Cardiac muscle cell (in vitro differentiated cells and primary cell): ENCODE measurements at regions not wholly inside any gene's neighbourhood (a gene's known extent, or its start where the extent isn't known, plus 50 kb on each side); places are given as distances from the start of the nearest gene placed in this dataset.

Experiments
- DNase-seq, 2 donors: peaks; one replicate each; pipeline versions ENCODE4 v3.0.0 to v3.0.0-alpha.2; 2010 to 2017; ENCODE audit warnings: low read depth in 1 of 2, low spot score in 1 of 2
- H3K27ac ChIP-seq: fragments of 200-600 bp; sonication (generic); 2 replicates; pipeline ENCODE4 v1.5.1; 2016
- H3K27me3 ChIP-seq: fragments of 200-600 bp; sonication (generic); 2 replicates; pipeline ENCODE4 v1.6.0; 2016; ENCODE audit warnings: control low read depth
- H3K36me3 ChIP-seq: fragments of 200-600 bp; sonication (generic); 2 replicates; pipeline ENCODE4 v1.5.1; 2016; ENCODE audit warnings: control low read depth
- H3K4me1 ChIP-seq: fragments of 200-600 bp; sonication (generic); 2 replicates; pipeline ENCODE4 v1.8.1; 2017; ENCODE audit warnings: low read depth, mild to moderate bottlenecking, mixed run types
- H3K4me3 ChIP-seq: fragments of 200-600 bp; sonication (generic); 2 replicates; pipeline ENCODE4 v1.5.1; 2016; ENCODE audit warnings: mild to moderate bottlenecking
- H3K9me3 ChIP-seq: fragments of 200-600 bp; sonication (generic); 2 replicates; pipeline ENCODE4 v1.5.1; 2017; ENCODE audit warnings: low read depth, mild to moderate bottlenecking, control low read depth
- CTCF ChIP-seq: IDR thresholded peaks from 2 replicates; pipeline ENCODE4 v1.5.1; 2012; ENCODE audit warnings: low read depth, mild to moderate bottlenecking, low read length

DNA sequence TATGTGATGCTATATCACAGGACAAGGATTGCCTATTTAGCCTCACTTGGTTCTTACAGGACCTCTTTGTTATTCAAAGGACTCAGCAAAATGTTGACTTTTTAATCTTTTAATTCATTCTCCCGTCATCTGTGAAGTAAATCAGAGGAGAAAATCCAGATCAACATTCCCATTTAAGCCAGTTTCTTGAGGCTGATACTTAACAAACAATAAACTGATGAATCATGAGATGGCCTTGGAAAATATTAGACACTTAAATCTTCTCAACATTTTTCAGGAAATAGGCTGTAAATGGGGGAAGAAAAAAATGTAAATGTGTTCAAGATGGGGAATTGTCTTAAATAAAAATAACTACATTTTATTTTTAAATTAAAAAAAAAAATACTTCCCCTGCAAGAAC, 55.9 kb upstream of the UBR2 start:
- H3K27ac ChIP-seq: no peak overlapping the region

GRCh38 chr6:42507195-42507594, 55.5 kb upstream of the TRERF1 start:
- DNase-seq: no peak
- Histone ChIP-seq H3K27me3 (no peaks in the 10 kb centered on the region), H3K9me3 (no peaks in the 10 kb centered on the region), H3K4me1 (no peaks in the 10 kb centered on the region), H3K27ac (no peak overlapping the region), H3K4me3 (no peak overlapping the region), H3K36me3 (no peaks in the 10 kb centered on the region)
- no peak for TF ChIP-seq CTCF

More for the DNA sequence above, 55.9 kb upstream of the UBR2 start:
- no peak for DNase-seq
- Histone ChIP-seq H3K9me3 (no peaks in the 10 kb centered on the region), H3K36me3 (no peaks in the 10 kb centered on the region), H3K4me1 (no peaks in the 10 kb centered on the region), H3K4me3 (no peak overlapping the region), H3K27me3 (no peaks in the 10 kb centered on the region)
- TF ChIP-seq CTCF: no peak

DNA sequence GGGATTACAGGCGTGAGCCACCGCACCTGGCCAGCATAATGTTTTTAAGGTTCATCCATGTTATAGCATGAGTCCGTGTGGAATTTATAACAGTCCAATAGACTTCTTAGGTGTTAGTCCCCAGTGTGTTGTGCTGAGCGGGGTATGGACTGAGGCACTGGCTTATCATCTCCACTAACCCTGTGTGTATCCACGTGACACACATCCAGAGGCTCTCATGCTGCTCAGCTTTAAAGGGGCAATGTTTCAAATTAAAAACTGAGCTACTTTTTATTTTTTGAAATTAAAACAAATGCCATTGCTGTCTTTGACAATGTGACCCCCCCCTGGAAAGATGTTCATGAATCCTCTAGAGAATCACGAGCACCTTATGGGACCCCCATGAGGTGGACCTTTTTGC, 54.3 kb upstream of the TRERF1 start:
- Histone ChIP-seq H3K9me3 (no peaks in the 10 kb centered on the region), H3K4me3 (no peak overlapping the region), H3K27ac (no peak overlapping the region), H3K4me1 (no peaks in the 10 kb centered on the region), H3K27me3 (no peaks in the 10 kb centered on the region), H3K36me3 (no peaks in the 10 kb centered on the region)
- DNase-seq: peak in 1 of 2 donors; percentile 13
- no peak for TF ChIP-seq CTCF

GRCh38 chr6:42505385-42505718, 53.6 kb upstream of the TRERF1 start:
- no peak for TF ChIP-seq CTCF
- no peak overlapping the region for H3K4me3 ChIP-seq
- no peaks in the 10 kb centered on the region for H3K36me3 ChIP-seq
- H3K27me3 ChIP-seq: no peaks in the 10 kb centered on the region
- peak in 1 of 2 donors; percentile 32 for DNase-seq
- H3K9me3 ChIP-seq: no peaks in the 10 kb centered on the region
- no peak overlapping the region for H3K27ac ChIP-seq
- H3K4me1 ChIP-seq: no peaks in the 10 kb centered on the region

DNA sequence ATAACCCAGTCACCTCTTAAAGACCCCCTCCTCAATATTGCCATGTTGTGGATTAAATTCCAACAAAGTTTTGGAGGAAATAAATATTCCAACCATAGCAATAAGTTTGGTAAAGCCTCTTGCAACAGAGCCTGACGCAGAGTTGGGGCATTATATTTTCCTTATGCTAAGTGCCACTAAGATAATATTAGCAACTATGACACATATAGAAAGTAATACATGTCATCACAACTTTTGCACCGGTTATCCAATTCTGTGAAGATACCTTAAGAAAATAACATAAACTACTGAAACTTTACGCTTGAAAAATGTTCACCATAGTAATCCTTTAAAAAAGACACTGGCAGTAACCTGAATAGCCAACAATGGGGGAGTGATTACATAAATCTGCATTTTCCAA, 52.2 kb upstream of the TRERF1 start:
- Histone ChIP-seq H3K27me3 (no peaks in the 10 kb centered on the region), H3K27ac (no peak overlapping the region), H3K36me3 (no peaks in the 10 kb centered on the region), H3K4me3 (no peak overlapping the region), H3K9me3 (no peaks in the 10 kb centered on the region), H3K4me1 (peaks cover 2% of the 10 kb centered on the region)
- DNase-seq: no peak
- TF ChIP-seq CTCF: no peak

DNA sequence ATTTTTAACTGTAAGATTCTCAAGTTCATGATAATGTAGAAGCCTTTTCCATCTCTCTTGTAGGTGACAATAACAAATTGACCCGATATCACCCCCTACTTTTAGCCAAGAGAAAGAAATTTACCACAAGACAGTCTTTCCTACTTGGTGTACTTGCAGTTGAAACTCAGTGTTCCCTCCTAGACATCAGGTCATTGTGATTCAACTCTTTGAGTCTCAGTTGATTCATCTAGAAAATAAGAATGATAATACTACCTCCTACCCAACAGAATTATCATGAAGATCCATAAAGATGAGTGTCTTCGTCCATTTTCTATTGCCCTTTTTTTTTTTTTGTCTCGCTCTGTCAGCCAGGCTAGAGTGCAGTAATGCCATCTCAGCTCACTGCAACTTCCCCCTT, 51.3 kb upstream of the TRERF1 start:
- no peaks in the 10 kb centered on the region for H3K27me3 ChIP-seq
- peaks cover 8% of the 10 kb centered on the region for H3K4me1 ChIP-seq
- H3K36me3 ChIP-seq: no peaks in the 10 kb centered on the region
- no peak overlapping the region for H3K27ac ChIP-seq
- no peaks in the 10 kb centered on the region for H3K9me3 ChIP-seq
- no peak for TF ChIP-seq CTCF
- no peak overlapping the region for H3K4me3 ChIP-seq
- no peak for DNase-seq
